HG03354 (cell line): ENCODE measurements at regions not wholly inside any gene's neighbourhood (a gene's known extent, or its start where the extent isn't known, plus 50 kb on each side); places are given as distances from the start of the nearest gene placed in this dataset.
"Not testable (repeated sequence)": the region's sequence is repeated elsewhere in the genome, so short reads cannot be mapped to it uniquely, and the experiment has no call there.

Experiments used
- ATAC-seq: cut with Tn5 transposase; IDR thresholded peaks from one replicate; pipeline ENCODE4 v1.9.1; 2021; ENCODE audit warnings: mild to moderate bottlenecking; ENCODE audit not compliant: unreplicated experiment, poor library complexity, severe bottlenecking

DNA sequence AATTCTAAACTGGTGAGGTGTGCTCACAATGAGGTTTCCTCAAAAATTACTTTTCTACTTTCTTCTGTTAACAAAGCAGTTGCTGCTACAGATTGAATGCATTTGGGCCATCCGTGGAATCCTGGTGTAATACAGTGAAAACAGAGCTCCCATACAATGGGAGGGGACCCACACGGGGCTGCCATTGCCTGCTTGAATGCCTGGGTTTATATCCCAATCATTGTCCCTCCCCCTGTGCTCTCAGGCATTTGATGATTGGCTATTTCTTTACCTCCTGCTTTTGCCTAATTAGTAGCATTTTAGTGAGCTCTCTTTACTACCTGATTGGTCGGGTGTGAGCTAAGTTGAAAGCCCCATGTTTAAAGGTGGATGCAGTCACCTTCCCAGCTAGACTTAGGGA is 52.9 kb upstream of the CSF1 start:
- ATAC-seq, result not testable (repeated sequence)

DNA sequence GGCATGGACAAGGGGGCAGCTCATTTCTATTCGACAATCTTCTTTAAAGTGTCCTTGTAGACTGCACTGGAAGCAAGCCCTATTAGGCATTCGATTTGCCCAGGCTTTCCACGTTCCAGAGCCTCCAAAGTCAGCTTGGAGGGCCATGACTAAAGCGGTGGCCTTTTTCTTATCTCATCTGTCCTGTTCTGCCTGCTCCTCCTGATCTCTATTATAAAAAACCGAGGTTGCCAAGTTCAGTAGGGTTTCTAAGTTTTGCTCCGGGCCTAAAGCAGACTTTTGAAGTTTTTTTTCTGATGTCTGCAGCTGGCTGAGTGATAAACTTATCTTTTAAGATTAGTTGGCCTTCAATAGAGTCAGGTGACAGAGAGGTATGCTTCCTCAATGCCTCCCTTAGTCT is 54.7 kb upstream of the CSF1 start:
- ATAC-seq, result not testable (repeated sequence)

DNA sequence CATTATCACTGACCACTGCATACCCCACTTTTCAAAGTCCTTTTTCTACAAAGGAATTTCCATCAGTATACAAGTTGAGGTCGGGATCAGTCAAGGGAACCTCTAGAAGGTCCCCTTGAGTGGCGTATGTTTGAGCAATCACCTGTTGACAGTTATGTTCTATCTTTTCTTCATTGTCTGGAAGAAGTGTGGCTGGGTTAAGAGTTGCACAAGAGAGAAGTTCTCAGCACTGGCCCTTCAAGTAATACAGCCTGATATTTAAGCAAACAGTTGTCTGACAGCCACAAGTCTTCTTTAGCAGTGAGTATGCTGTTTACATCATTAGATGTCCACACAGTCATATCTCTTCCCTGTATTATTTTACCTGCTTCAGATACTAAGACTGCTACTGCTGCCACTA is 56.7 kb upstream of the CSF1 start:
- ATAC-seq, result not testable (repeated sequence)

DNA sequence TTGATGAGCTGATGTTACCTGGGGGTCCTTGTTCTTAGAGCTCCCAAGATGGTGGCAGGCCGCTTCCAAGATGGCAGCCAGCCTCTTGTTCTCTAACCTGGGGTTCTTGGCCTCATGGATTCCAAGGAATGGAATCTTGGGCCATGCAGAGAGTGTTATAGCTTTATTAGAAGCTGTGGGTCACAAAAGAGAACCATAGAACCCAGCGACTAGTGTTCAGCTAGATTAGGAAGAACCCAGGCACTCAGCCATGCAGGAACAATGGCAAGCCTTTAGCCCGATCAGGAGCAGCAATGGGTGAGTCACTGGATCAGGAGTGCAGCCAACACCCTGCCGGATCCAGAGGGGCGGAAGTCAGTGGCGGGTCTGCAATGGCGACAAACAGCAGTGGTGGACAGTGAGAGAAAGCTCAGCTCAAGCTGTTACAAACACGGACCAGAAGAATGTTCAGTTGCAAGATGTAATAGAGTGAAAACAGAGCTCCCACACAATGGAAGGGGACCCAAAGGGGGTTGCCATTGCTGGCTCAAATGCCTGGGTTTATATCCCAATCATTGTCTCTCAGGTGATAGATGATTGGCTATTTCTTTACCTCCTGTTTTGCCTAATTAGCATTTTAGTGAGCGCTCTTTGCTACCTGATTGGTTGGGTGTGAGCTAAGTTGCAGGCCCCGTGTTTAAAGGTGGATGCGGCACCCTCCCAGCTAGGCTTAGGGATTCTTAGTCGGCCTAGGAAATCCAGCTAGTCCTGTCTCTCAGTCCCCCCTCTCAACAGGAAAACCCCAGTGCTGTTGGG is 58.2 kb upstream of the CSF1 start:
- not testable (repeated sequence) for ATAC-seq

DNA sequence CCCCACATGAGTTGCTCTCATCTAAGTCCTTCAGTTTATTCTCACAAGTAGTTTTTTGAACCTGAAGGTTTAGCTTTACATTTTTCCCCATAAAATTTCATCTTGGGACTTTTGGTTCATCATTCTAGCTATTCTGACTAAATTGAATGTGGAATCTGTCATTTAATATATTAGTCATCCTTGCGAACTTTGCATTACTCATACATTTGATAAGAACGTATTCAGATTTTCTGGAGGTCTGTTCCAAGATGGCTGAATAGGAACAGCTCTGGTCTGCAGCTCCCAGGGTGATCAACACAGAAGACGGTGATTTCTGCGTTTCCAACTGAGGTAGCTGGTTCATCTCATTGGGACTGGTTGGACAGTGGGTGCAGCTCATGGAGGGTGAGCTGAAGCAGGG is 59.8 kb upstream of the CSF1 start:
- ATAC-seq, result no peak

DNA sequence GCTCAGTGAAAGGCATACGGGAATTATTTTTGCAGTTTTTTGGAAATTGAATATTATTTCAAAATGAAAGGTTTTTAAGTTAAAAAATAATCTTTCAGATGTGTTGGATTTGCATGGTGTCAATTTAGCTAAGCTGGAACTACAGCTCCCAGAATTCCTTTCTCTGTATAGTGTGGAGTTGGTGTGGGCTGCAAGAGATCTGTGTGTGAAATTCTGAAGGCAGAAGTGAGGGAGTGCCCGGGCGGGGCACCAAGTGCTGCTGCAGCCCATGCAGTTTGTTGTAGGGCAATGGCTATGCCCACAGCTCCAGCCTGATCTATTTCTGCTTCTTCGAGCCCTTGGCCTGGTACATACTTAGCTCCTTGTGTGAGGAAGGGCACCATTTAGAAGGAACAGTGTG is 60.5 kb upstream of the CSF1 start:
- ATAC-seq, result no peak

DNA sequence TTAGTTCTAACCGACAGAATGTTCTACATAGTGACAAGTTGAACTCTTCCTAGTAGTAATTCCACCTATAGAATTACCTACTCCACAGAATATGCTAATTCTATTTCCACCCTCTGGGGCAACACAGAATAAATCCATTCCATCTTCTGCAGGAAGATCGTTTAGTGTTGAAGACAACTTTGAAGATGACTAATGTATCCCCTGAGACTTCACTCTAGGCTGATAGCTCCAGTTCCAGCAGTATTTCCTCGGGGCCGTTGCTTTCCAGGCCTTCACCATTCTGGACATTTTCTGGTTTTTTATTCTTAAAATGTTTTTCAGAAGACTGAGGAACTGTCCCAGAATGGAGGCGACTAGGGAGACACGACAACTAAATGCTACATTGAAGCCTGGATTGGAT is 61.0 kb upstream of the CSF1 start:
- ATAC-seq, result no peak

DNA sequence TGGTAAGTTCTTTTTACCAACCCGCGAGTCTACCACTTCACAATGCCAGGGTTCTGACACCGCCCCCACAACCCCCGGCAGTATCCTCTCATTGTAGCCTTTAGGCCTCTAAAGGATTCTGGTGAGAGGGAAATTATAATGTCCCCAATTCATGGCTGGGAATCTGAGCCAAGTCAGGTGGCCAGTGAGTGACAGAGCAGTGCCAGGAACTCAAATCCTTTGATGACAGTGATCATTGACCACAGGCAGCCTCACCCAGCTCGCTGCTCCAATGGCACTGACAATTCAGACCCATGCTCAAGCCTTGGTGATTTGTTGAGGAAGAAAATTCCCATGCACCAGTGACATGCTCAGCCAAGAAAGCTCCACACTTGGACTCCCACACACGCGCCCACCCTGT is 63.4 kb upstream of the CSF1 start:
- no peak for ATAC-seq

DNA sequence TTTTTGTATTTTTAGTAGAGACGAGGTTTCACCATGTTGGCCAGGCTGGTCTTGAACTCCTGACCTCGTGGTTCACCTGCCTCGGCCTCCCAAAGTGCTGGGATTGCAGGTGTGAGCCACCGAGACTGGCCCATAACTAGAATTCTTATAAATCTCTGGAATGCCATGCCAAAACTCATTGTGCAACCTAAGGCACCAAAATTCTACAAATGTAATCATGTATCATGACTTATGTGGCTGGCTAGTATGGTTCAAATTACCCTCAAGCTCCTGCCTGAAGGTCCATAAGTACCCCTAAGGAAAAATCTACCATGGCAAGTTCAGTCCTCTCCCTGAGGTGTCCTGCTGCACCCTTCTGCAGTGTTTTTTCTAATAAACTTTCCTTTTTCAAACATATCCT is 63.8 kb upstream of the CSF1 start:
- no peak for ATAC-seq

DNA sequence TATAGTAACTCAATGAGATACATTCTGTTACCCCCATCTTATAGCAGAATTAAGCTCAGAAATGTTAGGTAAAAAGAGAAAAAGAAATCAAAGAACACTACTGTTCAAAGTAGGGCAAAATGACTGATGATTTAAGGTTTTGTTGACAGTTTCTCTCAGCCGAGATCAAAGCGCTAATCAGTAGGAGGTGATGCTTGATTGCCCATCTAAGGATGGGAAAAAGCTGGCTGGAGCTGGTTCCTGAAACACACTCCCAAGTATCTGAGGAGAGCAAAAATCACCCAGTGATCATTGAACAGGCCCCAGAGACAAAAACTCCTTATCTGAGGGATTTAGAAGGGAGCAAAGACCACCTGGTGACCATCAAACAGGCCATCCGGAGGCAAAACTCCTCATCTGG is 64.5 kb upstream of the CSF1 start:
- no peak for ATAC-seq

DNA sequence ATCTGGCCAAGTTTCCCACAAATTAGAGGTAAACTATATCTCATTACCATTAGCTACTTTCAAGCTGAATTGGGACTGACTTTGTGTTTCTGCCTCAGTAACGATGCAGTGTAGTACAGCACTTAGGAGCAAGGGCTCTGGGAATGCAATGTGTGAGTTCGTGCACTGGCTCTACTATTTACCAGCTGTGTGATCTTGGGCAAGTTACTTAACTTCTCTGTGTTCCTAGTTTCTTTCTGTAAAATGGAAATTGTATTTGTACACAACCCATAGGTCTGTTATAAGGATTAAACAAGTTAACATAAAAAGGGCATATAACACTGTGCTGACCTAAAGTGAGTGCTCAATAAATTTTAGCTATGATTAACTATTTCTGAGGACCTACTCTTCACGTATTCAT is 65.0 kb upstream of the CSF1 start:
- ATAC-seq, result no peak

DNA sequence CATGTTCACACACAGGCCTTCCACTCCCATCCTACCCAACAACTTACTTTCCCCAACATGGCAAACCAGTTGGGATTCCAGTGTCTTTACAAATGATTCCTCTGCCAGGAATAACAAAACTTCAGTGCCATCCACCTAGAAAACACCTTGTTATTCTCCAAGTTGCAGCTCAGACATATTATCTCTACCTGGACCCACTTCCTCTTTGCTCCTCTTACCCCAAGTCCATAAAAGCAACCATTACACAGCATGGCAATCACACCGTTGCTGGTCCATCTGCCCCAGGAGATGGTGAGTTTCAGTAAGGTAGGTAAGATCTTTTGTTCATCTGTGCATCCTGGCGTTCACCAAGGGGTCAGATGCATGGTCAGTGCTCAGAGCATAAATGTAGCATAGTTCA is 66.0 kb upstream of the CSF1 start:
- ATAC-seq, result no peak

DNA sequence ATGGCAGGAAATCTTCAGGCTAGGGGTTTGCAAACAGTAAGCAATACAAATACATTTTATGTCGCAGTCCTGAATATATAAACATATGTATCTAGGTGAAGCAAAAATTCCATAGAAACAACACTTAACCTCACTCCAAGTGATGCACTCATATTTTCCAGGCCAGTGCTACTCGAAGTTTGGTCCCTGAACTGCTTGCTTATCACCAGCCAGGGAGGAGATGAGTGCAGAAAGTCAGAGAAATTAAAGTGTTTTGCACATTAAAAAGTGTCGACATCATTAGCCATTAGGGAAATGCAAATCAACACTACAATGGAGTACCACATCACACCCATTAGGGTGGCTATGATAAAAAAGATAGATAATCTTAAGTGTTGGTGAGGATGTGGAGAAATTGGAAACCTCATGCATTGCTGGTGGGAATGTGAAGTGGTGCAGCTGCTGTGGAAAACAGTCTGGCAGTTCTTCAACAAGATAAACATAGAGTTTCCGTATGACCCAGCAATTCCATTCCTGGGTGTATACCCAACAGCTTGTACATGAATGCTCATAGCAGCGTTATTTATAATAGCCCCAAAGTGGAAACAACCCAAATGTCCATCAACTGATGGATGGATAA is 70.5 kb upstream of the CSF1 start:
- no peak for ATAC-seq

DNA sequence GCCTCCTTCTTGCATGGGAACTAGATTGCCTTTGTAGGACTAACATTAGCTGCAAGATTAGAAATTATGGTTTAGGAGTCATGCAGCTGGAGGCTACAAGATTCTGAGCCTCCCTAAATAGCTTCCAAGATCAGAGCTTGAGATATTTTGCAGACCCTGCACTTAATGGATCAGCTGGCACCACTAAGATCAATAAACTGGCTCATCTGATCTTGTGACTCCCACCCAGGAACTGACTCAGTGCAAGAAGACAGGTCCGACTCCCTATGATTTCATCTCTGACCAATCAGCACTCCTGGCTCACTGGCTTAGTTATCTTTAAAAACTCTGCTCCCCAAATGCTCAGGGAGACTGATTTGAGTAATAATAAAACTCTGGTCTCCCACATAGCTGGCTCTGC is 71.4 kb upstream of the CSF1 start:
- ATAC-seq, result not testable (repeated sequence)

DNA sequence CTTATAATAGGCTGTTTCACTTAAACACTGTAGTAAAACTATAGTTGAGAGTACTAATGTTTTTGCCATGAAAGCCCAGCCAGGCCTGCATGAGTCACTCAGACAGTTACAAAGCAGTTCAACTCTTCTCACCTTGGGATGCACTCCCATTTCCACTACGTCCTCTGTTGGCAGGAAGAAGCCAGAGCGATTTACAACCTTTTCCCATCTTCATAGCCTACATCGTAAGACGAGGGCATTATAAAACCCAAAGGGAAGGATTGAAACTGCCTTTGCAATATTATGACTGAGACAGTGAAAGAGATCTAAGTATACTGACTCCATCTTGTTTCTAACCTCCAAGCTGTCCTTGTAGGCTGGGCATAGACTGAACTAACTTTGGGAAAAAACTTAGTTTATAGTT is 71.8 kb upstream of the CSF1 start:
- no peak for ATAC-seq

DNA sequence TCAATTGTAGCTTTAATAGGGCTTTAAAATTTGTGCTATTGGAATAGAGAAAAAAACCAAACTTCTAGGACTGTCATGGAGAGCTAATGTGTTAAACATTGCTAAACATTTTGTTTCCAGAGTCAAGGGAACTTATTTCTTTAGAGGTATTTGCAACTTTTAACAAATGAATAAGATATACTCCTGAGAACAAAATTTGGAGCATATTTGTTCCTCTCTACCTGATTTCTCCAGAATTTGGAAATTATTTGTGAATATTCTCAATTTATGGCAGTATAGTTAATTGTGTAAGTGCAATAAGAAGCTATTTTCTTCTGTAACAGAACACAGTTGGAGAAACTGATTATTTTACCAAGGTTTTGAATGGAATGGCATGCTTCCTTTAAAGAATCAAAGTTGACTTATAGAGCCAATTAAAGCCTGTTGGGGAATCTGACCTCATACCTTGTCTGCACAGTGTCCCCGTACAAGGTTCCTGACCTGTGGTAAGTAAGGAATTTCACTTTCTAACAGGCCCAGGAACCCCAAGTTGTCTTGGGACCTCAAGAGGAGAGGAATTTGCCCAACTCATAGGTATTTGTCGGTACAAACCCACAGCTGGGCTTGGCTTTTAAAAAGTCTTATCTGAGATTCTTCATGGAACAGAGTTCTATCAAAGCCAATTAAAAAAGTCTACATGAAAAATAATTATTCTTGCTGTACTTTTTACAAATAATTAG is 72.6 kb upstream of the CSF1 start:
- ATAC-seq, result no peak

DNA sequence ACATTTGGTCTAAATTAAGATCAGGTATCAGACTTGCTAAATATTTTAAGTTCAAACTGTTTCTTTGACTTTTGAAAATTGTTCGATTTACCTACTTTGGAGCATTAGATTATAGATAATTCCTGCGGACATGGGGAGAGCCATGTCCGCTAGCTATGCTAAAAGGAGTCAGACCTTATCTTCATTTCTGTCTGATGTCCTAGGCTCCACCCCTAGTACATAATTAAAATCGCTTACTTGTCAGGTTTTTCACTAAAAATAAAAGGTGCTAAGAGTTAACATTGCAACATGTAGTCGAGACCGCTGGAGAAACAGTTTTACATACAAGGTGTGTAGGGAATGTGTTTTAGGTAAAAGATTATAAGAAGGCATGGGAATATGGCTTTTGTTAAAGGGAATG is 71.9 kb upstream of the EPS8L3 start:
- not testable (repeated sequence) for ATAC-seq

DNA sequence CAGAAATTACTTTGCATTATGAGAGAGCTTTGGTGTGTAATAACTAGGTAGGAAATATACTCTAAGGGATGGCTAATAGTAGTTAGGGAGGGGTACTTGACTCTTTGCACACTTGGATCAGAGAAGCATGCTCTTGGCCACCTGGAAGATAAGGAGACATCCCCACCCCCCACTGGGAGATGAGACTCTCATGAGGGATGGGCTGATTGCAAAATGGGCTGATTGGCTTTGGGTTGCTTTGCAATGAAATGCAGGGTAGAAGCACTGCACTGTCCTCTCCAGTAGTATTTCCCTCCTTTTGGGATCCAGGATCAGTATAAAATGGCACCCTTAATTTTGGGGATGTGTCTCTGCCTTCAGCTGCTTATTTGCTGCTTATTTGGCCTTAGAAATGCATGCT is 71.2 kb upstream of the EPS8L3 start:
- no peak for ATAC-seq

DNA sequence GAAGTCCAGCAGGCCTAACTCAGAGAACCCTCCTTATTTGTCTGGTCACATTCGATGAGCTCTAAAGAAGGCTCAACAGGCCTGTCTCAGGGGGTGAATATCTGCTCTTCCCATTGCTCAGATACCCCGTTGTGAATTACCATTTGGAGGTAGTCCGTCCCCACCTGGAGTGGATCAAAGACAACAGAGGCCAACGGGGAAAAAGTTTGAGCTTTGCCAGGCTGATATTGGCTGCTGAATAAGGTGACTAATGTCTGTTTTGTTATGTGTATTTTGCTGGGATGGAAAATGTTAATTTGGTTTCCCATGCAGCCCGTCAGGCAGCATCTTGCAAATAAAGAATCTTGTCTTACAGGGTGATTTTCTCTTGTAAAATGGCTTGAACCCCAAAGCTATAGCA is 69.2 kb upstream of the EPS8L3 start:
- no peak for ATAC-seq

DNA sequence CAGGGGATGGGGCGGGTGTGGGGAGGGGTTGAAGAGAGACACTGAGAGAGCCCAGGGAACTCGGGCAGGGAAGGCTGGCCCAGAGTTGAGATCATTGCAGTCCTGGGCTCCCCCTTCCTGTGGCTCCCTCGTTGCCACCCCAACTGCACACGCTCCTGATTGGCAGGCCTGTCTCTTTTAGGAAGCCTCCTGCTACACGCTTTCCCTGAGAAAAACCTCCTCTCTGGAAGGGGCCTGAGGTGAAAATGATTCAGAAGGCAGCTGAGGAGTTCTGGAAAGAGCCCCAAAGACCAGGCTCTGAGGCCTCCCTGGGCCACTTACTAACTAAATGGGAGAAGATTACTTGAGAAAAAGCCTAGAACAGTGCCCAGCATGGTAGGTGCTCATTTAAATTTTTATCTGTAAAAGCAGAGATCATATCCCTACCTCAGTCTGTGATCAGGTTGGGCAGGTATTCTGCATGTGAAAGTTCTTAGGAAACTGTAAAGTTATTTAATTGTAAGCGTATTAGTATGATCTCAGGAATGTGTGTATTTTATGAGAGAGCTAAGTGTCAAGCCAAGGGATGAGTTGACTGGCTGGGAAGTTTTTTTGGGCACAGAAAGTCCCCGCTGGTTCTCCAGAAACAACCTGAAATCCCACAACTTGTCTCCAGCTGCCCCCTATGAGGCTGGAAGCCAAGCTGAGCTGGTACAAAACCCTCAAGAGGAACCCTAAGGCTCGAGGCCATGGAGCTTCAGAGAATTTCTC is 65.2 kb upstream of the EPS8L3 start:
- no peak for ATAC-seq
